HG02623 (cell line): ENCODE measurements at regions not wholly inside any gene's neighbourhood (a gene's known extent, or its start where the extent isn't known, plus 50 kb on each side); places are given as distances from the start of the nearest gene placed in this dataset.
A peak's percentile ranks its signal among the peaks of the same experiment; 100 is the strongest.

Experiments
- ATAC-seq: cut with Tn5 transposase; IDR thresholded peaks from one replicate; pipeline ENCODE4 v1.9.1; 2021; ENCODE audit warnings: moderate library complexity; ENCODE audit not compliant: unreplicated experiment

DNA sequence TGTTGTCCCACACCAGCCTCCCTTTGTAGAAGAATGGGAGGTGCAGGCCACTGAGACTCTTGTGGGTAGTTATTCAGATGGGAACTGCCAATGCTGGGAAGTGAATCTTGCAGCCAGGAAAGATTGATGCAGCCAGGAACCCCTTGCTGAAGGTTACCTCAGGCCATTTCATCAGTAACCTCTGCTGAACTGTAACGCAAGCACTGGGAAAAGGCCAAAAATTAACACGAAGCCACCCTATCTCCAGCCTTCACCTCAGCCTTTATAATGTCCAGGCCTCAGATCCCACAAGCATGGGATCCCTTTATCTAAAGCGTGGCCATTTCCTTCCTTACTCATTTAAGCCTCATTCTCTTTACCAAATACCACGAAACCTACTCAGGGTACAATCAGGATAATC is 211.1 kb downstream of the SPTSSA start:
- no peak for ATAC-seq

DNA sequence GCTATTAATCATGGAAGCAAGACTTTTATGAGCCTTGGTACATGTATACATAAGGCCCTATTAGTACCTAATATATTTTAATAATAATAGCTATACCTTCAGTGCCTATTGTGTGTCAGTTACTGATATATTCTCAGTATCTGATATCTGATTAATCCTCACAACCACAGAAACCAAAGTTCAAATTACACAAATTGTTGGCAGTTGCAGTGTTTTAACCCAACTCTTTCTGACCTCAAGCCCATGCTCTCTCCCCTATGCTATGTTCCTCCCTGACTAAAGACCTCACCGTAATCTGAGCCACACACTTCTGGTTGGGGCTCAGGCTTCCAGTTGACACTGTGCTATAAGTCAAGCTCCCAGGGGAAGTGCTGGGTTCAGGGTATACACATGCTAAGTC is 214.4 kb downstream of the SPTSSA start:
- no peak for ATAC-seq

DNA sequence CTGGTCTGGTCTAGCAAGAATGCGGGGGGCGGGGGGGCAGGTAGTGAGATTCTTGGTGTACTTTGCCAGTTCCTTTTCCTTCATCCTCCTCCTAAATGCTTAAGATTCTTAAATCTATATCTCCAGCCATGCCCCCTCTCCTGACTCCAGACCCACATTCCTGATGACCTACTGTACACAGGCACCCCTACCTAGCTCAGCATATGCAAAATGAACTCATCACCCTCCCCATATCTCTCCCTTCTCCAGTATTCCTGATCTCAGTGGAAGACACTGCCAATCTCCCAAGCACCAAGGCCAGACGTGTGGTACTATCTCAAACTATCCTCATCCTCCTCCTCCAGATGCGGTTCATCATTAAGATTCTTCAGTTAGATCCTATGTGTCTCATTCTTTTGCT is 215.8 kb downstream of the SPTSSA start:
- no peak for ATAC-seq

DNA sequence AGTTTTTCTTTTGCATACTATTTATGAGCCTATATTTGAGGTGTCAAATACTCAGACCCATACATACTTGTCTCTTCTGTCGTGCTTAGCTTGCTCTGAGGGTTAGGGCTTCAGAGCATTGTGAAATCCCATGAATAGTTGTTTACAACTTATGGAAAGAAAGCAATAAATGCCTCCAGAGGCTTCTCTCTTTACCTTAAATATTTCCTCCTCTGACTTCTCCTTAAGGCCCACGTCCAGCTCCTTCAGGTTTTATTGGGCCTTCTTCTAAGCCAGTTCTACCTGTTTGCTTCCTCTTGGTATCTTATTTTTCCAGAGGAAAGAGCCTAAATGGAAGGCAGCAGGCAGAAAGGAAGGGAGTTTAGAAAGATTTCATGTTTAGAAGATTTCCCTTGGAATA is 218.6 kb downstream of the SPTSSA start:
- no peak for ATAC-seq

DNA sequence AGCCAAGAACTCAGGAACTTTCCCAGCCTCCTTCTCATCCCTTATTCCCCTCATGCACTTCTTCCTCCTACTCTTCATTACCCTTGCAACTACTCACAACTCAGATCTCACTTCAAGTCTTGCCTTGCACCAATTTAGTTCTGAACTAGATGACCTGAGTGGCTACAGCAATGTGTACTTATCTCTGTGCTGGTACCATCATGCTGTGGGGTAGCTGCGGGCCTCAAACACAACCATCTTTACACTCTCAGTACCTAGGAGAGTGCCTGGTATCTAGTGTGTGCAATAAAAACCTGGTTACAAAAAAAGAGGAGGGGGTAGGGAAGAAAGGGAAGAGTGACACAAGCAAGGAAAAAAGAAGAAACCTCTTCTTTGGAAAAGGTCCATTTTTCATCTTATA is 219.0 kb downstream of the SPTSSA start:
- no peak for ATAC-seq

DNA sequence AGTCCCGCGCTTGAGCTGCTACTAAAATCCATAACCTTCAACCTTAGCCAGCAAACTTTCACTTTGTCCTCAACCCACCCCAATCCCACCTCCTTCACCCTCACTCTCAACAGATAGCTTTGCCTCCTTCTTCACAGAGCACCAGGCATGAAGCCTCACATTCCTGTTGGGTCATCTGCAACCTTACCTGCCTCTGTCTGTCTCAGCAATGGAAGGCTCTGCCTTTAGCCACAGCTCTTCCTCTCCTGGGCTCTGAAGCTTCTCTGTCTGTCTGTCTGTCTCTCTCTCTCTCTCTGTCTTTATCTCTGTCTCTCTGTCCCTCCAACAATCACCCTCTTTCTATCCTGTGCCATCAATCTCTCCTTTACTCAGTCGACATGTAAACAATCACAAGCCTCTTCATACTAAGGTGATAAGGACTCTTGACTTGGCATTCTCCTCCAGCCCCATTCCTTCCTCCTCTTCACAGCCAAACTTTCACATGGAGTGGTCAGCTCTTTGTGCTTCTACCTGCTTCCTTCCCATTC is 220.8 kb downstream of the SPTSSA start:
- no peak for ATAC-seq

DNA sequence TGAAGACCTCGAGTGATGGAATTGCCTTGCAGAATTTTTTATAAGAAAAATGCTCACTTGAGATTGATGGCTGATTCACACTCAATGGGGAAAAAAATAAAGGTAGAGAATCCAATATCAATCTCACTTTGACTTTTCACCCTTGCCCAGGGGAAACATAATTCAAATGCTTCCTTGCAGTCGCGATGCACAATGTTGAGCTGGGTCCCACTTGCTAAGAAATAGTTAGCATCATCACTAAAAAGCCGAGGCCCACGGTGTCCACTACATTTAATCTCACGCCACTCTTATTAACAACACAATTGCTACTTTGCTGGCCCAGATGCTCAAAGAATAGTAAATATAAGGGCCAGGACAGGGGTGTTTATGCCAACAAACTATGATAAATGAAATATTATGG is 223.4 kb downstream of the SPTSSA start:
- ATAC-seq: no peak

DNA sequence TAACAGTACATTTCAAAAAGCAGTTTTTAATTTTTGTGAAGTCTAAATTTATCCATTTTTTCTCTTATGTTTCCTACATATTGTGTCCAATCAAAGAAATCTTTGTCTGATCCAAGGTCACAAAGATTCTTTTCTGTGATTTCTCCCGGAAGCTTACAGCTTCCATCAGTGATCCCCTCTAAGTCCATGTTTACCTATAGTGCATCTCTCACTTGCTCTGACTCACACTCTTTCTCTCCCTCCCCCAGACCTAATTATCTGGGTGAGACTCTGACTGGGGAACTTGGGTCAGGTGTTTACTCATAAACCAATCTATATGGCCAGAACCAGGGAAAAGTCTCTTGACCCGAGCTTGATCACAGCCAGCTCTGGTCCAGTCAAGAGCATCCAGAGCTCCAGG is 224.4 kb downstream of the SPTSSA start:
- ATAC-seq: no peak

DNA sequence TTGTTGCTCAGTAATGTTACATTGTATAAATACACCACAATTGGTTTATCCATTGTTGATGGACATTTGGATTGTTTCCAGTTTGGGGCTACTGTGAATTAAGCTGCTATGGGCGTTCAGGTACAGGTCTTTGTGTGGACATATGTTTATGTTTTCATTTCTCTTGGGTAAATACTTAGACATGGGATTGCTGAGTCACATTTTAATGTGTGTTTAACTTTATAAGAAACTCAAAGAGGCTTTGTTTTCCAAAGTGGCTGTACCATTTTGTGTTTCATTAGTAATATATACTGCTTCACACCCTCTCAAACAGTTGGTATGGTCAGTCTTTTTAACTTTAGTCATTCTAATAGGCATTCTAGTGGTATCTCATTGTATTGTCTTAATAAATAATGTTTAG is 225.0 kb downstream of the SPTSSA start:
- no peak for ATAC-seq

DNA sequence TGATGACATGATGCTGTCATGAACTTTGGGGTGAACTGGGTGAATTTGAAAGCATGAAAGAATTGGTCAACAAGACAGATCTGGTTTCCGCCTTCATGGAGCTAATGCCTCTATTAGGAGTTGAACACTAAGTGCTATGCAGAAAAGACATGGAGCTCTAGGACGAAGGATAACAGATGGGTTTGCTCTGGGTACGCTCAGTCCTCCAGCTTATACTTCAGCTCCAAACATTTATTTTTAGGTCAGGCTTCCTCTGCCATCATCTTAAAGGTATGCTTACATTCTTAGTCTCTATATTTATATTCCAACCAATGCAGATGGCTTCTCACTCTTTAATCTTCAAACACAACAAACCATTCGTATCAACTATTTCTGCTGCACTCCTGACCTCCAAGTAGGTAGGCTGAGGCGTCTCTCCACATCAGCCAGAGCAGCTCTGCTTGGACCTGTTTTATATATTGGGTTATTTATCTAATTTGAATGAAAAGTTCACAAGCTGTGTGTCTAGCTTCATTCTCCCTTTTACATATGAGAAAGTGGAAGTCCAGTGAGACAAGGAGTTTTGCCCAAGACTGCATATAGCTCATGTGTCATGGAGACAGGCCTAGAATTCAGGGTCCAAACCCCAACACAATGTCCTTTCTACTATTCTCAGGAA is 226.3 kb downstream of the SPTSSA start:
- ATAC-seq: no peak

DNA sequence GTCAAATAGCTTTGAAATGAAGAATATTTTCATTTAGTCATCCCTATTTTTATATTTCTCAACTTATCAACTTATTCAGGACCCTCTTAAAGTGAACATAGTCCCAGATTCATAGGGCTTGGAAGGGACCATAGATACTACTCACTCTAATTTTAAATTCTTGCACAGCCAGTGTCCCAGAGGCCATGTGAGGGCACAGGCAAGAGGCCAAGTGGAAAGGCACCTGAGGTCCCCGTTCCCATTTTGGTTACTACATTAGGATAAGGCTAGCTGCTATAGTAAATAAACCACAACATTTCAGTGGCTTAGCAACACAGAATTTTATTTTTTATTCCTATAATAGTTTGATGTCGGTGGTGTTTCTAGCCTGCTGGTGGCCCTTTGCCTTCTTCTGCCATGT is 227.8 kb downstream of the SPTSSA start:
- no peak for ATAC-seq

DNA sequence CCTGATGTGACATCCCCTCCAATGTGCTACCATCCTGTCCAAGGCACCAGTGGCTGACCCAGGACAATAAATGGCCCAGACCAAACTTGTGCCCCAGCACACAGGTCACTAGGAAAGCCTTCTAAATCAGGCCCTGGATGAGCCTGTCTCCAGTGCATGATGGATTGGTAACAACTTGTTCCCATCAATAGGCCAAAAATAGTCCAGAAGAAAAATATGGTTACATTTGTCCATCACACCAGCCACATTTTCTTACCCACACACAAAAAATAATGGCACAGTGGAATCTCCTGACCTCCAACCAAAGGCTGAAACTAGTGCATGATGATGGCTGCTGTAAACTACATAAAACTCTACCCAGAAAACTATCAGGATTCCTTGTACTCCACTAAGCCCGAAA is 228.4 kb downstream of the SPTSSA start:
- ATAC-seq: no peak

DNA sequence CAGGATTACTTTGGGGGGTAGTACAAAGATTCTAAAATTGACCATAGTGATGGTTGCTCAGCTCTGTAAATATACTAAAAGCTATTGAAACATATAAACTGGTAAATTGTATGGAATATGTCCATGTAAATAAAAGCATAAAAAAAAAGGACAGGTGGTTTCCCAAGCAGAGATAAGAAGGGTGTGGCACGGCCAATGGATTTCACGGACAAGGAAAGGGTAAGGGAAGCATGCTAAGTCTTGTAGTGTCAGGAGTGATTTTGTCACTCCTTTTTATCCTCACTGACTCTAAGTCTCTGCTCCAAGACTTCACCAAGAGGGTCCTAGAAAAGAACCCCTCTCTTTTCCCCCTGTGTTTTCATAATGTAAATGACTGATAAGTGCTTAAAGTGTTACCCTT is 229.2 kb downstream of the SPTSSA start:
- ATAC-seq: no peak

DNA sequence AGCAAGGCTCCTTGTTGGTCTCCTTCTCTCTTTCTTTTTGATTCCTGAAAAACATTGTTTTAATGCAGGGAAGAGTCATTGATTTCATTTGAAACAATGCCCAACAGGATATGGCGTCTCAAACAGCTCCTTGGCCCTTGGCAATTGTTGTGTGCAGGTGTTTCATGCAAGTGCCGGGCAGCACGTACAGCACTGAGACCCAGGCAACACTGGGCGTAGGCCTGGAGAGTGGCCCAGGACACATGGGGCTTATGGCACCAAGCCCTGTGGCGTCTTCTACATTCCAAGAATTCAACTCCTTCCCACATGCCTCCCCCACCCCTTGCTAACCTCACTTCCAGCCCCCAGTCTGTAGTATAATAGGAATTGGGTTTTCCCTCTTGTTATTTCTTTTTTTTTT is 230.4 kb downstream of the SPTSSA start:
- ATAC-seq: no peak

DNA sequence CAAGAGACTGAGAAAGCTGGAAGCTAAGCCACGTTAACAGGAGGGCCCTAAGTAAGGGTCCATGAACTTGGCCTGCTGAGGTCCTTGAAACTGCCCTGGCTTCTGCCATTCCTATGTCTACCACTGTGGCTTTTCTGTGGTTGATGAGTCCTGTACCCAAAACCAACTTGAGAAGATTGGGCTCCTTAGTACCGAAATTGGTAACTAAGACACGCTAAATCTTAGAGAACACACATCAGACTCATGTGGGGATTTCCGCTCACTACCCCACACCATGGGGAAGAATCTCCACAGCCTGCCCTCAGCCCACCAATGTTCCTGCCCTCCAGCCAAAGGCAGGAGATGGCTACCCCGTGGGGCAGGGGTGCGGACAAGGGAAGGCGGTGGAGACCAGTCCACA is 232.9 kb downstream of the SPTSSA start:
- no peak for ATAC-seq

DNA sequence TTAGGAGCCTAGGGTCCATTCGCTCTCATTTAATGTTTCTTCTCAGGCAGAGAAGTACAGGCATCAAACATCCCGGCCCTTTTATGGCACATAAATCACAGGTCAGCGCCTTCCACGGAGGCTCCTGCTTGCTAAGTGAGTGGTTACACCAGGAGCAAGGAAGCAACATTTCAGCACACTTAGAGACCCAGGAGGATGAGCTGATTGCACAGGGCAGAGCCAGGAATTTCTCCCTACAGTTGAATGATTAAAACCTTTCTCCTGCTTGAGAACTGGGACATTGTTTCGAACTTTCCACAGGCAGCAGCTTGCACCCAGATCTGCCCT is 233.4 kb downstream of the SPTSSA start:
- ATAC-seq: no peak

DNA sequence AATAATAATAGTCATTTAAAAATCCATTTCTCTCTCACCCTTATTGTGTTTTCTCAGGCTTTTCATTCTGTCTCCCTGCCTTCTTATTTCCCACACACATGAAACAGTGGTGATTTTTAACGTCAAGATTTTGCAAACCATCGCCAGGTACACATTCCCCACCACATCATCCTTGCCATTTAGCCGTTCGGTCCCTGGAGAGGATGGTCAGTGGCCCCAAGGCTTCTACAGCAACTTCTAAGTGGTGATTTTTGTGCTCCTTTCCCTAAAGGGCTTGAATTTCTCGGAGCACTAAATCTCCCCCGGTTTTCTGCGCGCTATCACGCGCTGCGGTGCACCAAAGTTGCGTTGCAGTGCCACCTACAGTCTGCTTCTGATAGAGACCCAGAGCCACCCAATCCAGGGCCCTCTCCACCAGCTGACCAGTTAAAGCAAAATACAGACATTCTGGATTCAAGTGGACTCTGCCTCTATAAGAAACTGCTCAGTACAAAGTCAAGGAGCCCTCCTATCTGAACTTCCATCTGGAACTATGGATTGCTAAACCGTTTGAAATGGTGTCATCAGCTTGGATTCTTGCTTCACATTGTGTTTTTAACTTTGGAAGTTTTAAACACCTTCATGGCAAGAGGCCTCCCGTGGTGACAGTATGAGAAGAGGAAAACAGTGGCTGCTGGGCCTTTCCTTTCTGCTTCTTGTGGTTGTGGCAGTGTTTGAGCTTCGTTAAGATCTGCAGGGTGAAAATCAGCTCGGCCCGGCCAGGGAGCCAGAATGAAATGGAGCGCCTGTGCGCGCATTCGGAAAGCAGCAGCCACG is 234.0 kb downstream of the SPTSSA start:
- peak; percentile 79 for ATAC-seq

DNA sequence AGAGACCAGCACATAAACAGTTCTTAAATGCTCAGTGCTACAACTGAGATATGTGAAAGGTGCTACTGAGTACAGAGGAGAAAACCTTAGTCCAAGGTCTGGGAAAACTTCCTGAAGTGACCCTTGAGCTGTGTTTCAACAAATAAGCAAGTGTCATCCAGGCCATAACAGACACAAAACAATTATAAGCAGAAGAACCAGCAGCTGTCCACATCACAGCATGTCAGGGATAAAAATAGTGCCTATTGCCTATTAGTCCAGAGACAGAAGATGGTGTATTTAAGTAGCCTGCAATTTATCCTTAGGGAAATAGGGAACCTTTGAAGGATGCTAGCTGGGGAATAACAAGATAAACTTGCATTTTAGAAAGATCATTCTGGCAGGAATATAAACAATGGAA is 237.8 kb downstream of the SPTSSA start:
- no peak for ATAC-seq

DNA sequence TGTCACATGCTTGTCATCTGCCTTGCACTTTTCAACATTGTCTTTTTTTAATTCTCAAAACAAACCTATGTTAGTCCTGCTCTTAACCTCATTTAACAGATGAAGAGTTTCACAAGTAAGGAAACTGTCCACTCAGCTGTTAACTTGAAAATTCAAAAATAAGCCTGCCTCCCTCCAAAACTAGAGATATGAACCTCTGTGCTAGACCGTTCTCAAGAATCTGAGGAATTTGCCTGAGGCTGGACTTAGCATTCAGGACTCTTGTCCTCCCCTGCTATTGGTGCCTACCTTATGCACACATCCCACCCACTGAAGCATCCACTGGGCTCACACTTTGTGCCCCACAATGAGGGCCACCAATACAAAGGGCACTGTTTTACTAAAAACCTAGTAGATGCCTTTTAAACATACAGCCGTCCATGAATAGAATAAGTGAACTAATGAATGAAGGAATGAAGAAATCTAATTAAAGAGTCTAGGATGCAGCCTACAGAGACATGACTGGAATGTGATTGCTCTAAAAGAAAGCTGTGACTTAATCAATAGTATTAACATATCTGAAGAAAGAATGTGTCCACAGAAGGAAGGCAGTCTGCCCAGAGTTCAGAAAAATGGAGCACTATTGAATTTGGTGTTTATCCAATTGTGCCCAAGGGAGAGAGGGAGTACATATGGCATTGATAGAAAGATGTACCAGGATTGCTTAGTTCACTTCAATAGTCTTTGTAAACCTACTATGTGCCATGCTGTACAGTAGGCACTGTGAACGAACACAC is 238.5 kb downstream of the SPTSSA start:
- no peak for ATAC-seq

DNA sequence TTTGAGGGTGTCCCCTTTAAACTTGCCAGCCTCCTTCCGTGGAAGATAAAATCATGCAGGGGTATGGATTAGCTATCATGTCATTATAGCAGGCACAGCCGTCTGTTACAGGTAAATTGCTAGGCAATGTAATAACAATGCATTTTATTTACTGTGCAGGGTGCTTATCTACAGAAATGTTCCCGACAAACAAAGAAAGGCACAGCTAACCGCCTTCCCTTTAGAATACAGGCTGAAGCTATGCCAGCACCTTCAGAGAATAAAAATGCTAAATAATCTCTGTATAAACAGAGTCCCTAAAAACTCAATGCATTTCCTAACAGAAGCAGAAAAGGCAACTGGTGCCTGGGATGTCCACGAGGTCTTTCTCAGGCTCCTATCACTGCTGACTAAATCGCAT is 239.2 kb downstream of the SPTSSA start:
- ATAC-seq: no peak

DNA sequence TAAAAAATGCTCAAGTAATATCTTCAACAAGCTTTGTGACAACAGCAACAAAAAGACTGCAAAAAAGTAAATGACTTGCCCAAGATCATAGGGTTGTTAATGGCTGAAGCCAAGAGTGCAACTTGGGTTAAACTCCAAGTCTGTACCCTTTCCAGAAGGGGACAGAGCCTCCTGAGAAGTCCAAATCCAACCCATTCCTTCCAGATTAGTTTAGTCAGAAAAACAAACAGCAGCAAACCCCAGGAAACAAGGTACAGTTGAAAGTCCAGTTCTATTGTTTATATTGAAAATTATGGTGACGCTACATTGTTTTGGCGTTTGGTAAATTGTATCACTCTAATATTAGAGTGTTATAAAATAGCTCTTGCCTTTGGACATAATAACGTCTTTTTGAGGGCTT is 239.9 kb downstream of the SPTSSA start:
- no peak for ATAC-seq

DNA sequence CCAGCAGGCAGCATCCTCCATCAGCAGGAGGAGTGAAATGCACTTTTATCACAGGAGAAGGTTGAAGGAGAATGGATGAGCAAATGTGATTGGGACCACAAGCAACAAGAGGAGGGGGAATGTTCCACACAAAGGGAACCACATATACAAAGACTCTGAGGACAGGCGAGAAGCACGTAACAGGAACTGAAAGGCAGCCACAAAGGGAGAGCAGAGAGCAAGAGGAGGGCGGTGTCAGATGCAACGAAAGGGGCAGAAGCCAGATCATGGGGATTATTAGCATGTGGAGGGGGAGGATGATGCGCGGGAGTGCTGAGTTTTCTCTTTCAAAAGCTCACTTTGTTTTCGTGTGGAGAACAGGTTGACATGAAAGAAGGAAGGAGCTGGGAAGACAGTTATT is 241.1 kb downstream of the SPTSSA start:
- ATAC-seq: peak; percentile 93
